ENCODE measurements at regions not wholly inside any gene's neighbourhood (a gene's known extent, or its start where the extent isn't known, plus 50 kb on each side); places are given as distances from the start of the nearest gene placed in this dataset.
"Not testable (repeated sequence)": the region's sequence is repeated elsewhere in the genome, so short reads cannot be mapped to it uniquely, and the experiment has no call there.

- no peak overlapping the region for H3K27ac ChIP-seq
- no peak for TF ChIP-seq ZFX (IDR thresholded peaks at IDR 0.05; ENCODE audit: borderline replicate concordance)
These were observed 209.6 kb upstream of the SLC39A10 start for GRCh38 chr2:195447323-195447975.

DNA sequence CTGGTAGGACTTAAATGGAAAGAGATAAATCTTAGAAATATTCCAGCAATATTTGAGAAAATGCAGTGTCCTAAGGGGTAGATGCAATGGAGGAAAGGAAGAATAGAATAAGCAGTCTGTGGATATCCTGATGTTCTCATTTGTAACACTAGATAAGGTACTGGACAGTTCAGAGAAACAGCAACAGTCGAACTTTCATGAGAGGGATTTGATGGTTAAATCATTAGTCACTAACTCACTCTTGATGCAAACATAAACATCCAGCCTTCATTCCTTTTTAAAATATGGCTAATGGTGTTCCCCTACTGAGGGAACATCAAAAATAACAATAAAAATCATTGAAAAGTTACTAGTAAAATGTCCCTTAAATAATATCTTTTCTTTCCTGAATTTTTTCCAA is 211.4 kb upstream of the SLC39A10 start:
- TF ChIP-seq, protein P1, sequence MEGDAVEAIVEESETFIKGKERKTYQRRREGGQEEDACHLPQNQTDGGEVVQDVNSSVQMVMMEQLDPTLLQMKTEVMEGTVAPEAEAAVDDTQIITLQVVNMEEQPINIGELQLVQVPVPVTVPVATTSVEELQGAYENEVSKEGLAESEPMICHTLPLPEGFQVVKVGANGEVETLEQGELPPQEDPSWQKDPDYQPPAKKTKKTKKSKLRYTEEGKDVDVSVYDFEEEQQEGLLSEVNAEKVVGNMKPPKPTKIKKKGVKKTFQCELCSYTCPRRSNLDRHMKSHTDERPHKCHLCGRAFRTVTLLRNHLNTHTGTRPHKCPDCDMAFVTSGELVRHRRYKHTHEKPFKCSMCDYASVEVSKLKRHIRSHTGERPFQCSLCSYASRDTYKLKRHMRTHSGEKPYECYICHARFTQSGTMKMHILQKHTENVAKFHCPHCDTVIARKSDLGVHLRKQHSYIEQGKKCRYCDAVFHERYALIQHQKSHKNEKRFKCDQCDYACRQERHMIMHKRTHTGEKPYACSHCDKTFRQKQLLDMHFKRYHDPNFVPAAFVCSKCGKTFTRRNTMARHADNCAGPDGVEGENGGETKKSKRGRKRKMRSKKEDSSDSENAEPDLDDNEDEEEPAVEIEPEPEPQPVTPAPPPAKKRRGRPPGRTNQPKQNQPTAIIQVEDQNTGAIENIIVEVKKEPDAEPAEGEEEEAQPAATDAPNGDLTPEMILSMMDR (IDR thresholded peaks at IDR 0.05): no peak
- TF ChIP-seq ZFX (IDR thresholded peaks at IDR 0.05; ENCODE audit: borderline replicate concordance): no peak
- no peak overlapping the region for H3K27ac ChIP-seq

DNA sequence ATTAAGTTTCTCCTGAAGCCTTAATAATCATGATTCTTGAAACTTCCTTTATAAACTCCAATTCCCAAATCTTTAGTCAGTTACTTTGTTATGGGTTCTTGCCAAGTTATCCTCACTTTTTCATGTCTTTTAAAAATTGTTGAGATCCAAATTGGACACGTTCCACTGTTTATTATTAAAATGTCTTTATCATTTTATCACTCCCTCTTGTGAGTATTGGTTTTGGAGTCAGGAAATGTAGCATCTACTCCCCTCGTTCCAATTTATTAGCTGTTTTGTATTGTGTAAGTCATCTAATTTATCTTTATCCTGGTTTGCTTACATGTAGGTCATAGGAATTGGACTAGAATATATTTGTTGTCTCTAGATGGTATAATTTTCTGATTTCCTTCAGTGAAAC is 213.1 kb upstream of the SLC39A10 start:
- TF ChIP-seq, protein P1 (IDR thresholded peaks at IDR 0.05): no peak
- TF ChIP-seq ZFX (IDR thresholded peaks at IDR 0.05; ENCODE audit: borderline replicate concordance): no peak
- no peak overlapping the region for H3K27ac ChIP-seq

DNA sequence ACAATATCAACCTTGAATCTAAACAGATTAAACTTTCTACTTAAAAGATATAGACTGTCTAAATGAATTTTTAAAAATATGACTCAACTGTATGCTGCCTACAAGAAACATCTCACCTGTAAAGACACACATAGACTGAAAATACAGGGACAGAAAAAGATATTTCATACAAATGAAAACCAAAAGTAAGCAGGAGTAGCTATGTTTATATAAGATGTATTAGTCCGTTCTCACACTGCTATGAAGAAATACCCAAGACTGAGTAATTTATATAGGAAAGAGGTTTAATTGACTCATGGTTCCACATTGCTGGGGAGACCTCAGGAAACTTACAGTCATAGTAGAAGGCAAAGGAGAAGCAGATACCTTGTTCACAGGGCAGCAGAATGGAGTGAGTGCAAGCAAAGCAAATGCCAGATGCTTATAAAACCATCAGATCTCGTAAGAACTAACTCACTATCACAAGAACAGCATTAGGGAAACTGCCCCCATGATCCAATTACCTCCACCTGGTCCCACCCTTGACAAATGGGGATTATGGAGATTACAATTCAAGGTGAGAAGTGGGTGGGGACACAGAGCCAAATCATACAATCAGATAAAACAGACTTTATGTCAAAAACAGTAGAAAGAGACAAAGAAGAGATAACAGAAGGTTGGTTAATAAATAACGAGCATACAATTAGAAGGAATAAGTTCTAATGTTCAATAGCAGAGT is 214.4 kb upstream of the SLC39A10 start:
- TF ChIP-seq ZFX (IDR thresholded peaks at IDR 0.05; ENCODE audit: borderline replicate concordance): no peak
- TF ChIP-seq, protein P1 (IDR thresholded peaks at IDR 0.05): no peak
- H3K27ac ChIP-seq: no peak overlapping the region

GRCh38 chr2:195438692-195439091 is 218.3 kb upstream of the SLC39A10 start:
- H3K27ac ChIP-seq: no peak overlapping the region
- TF ChIP-seq, protein P1 (IDR thresholded peaks at IDR 0.05): no peak
- TF ChIP-seq ZFX (IDR thresholded peaks at IDR 0.05; ENCODE audit: borderline replicate concordance): no peak

- H3K27ac ChIP-seq: no peak overlapping the region
- TF ChIP-seq, protein P1 (IDR thresholded peaks at IDR 0.05): no peak
- TF ChIP-seq ZFX (IDR thresholded peaks at IDR 0.05; ENCODE audit: borderline replicate concordance): no peak
These were observed 219.5 kb upstream of the SLC39A10 start for GRCh38 chr2:195437521-195437920.

DNA sequence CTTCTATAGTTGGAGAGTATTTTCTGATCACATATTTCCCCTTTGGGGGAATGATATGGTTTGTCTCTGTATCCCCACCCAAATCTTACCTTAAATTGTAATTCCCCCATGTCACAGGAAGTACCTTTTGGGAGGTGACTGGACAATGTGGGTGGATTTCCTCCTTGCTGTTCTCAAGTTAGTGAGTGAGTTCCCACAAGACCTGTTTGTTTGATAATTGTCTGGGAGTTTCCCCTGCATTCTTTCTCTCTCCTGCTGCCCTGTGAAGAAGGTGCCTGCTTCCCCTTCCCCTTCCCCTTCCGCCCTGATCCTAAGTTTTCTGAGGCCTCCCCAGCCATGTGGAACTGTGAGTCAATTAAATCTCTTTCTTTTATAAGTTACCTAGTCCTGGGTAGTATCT is 222.7 kb upstream of the SLC39A10 start:
- no peak overlapping the region for H3K27ac ChIP-seq
- TF ChIP-seq ZFX (IDR thresholded peaks at IDR 0.05; ENCODE audit: borderline replicate concordance): no peak
- TF ChIP-seq, protein P1 (IDR thresholded peaks at IDR 0.05): no peak

DNA sequence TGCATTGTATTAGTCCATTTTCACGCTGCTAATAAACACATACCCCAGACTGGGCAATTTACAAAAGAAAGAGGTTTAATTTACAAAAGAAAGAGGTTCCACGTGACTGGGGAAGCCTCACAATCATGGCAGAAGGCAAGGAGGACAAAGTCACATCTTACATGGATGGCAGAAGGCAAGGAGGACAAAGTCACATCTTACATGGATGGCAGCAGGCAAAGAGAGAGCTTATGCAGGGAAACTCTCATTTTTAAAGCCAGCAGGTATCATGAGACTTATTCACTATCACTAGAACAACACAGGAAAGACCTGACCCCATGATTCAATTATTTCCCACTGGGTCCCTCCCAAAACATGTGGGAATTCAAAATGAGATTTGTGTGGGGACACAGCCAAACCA is 223.3 kb upstream of the SLC39A10 start:
- H3K27ac ChIP-seq: not testable (repeated sequence)

All from 22Rv1 (cell line).